KOPT-K1 (cell line): ENCODE measurements at regions not wholly inside any gene's neighbourhood (a gene's known extent, or its start where the extent isn't known, plus 50 kb on each side); places are given as distances from the start of the nearest gene placed in this dataset.
"Not testable (repeated sequence)": the region's sequence is repeated elsewhere in the genome, so short reads cannot be mapped to it uniquely, and the experiment has no call there.

Source experiments
- H3K27ac ChIP-seq: fragments of 200-600 bp; sonication (generic); 2 replicates; pipeline ENCODE4 v1.5.1; 2016; ENCODE audit warnings: antibody characterized with exemption, mild to moderate bottlenecking, low read depth, low read length; ENCODE audit not compliant: poor library complexity, severe bottlenecking
- H3K36me3 ChIP-seq: fragments of 200-600 bp; sonication (generic); 2 replicates; pipeline ENCODE4 v1.5.1; 2017; ENCODE audit warnings: antibody characterized with exemption, mild to moderate bottlenecking, low read length, moderate library complexity; ENCODE audit not compliant: insufficient read depth
- H3K9me3 ChIP-seq: fragments of 200-600 bp; sonication (generic); 2 replicates; pipeline ENCODE4 v1.5.1; 2017; ENCODE audit warnings: antibody characterized with exemption, low read length, mild to moderate bottlenecking; ENCODE audit not compliant: insufficient read depth, poor library complexity, severe bottlenecking

GRCh38 chr7:115338016-115338415 lies 416.1 kb downstream of the MDFIC start:
- H3K27ac ChIP-seq: no peak overlapping the region
- H3K9me3 ChIP-seq: peaks cover 8% of the 10 kb centered on the region
- no peaks in the 10 kb centered on the region for H3K36me3 ChIP-seq

- H3K27ac ChIP-seq: no peak overlapping the region
- H3K36me3 ChIP-seq: no peaks in the 10 kb centered on the region
- no peaks in the 10 kb centered on the region for H3K9me3 ChIP-seq
These were observed 410.8 kb downstream of the MDFIC start for GRCh38 chr7:115332691-115333090.

- no peak overlapping the region for H3K27ac ChIP-seq
- no peaks in the 10 kb centered on the region for H3K36me3 ChIP-seq
- no peaks in the 10 kb centered on the region for H3K9me3 ChIP-seq
These were observed 407.1 kb downstream of the MDFIC start for GRCh38 chr7:115329006-115329405.

GRCh38 chr7:115328018-115328417 lies 406.1 kb downstream of the MDFIC start:
- Histone ChIP-seq H3K36me3 (no peaks in the 10 kb centered on the region), H3K9me3 (no peaks in the 10 kb centered on the region), H3K27ac (no peak overlapping the region)

- H3K9me3 ChIP-seq: no peaks in the 10 kb centered on the region
- H3K27ac ChIP-seq: no peak overlapping the region
- no peaks in the 10 kb centered on the region for H3K36me3 ChIP-seq
These were observed 405.4 kb downstream of the MDFIC start for GRCh38 chr7:115327326-115327725.

- Histone ChIP-seq H3K9me3 (no peaks in the 10 kb centered on the region), H3K36me3 (no peaks in the 10 kb centered on the region), H3K27ac (no peak overlapping the region)
These were observed 397.6 kb downstream of the MDFIC start for GRCh38 chr7:115319541-115319940.

- H3K9me3 ChIP-seq, H3K27ac ChIP-seq, H3K36me3 ChIP-seq: not testable (repeated sequence)
These were observed 388.4 kb downstream of the MDFIC start for GRCh38 chr7:115310316-115310715.

- no peak overlapping the region for H3K27ac ChIP-seq
- no peaks in the 10 kb centered on the region for H3K9me3 ChIP-seq
- H3K36me3 ChIP-seq: no peaks in the 10 kb centered on the region
These were observed 384.7 kb downstream of the MDFIC start for GRCh38 chr7:115306586-115306985.

- Histone ChIP-seq H3K27ac (no peak overlapping the region), H3K36me3 (no peaks in the 10 kb centered on the region), H3K9me3 (no peaks in the 10 kb centered on the region)
These were observed 378.5 kb downstream of the MDFIC start for GRCh38 chr7:115300231-115300870.

- H3K36me3 ChIP-seq: no peaks in the 10 kb centered on the region
- no peak overlapping the region for H3K27ac ChIP-seq
- no peaks in the 10 kb centered on the region for H3K9me3 ChIP-seq
These were observed 377.6 kb downstream of the MDFIC start for GRCh38 chr7:115299397-115300037.

GRCh38 chr7:115297656-115298055 lies 375.8 kb downstream of the MDFIC start:
- Histone ChIP-seq H3K9me3 (no peaks in the 10 kb centered on the region), H3K36me3 (no peaks in the 10 kb centered on the region), H3K27ac (no peak overlapping the region)

GRCh38 chr7:115293628-115294240 lies 371.8 kb downstream of the MDFIC start:
- Histone ChIP-seq H3K36me3 (no peaks in the 10 kb centered on the region), H3K9me3 (no peaks in the 10 kb centered on the region), H3K27ac (no peak overlapping the region)

GRCh38 chr7:115292381-115292780 lies 370.5 kb downstream of the MDFIC start:
- Histone ChIP-seq H3K36me3 (no peaks in the 10 kb centered on the region), H3K9me3 (no peaks in the 10 kb centered on the region), H3K27ac (no peak overlapping the region)

- Histone ChIP-seq H3K9me3 (no peaks in the 10 kb centered on the region), H3K36me3 (no peaks in the 10 kb centered on the region), H3K27ac (no peak overlapping the region)
These were observed 368.1 kb downstream of the MDFIC start for GRCh38 chr7:115289971-115290370.

GRCh38 chr7:115276791-115277190 lies 354.9 kb downstream of the MDFIC start:
- H3K9me3 ChIP-seq: peaks cover 8% of the 10 kb centered on the region

GRCh38 chr7:115273855-115274254 lies 352.0 kb downstream of the MDFIC start:
- H3K27ac ChIP-seq, H3K9me3 ChIP-seq: not testable (repeated sequence)

More at GRCh38 chr7:115276791-115277190, 354.9 kb downstream of the MDFIC start:
- H3K36me3 ChIP-seq: no peaks in the 10 kb centered on the region
- H3K27ac ChIP-seq: no peak overlapping the region

More at GRCh38 chr7:115273855-115274254, 352.0 kb downstream of the MDFIC start:
- not testable (repeated sequence) for H3K36me3 ChIP-seq
